Calu3 (cell line): ENCODE measurements at regions not wholly inside any gene's neighbourhood (a gene's known extent, or its start where the extent isn't known, plus 50 kb on each side); places are given as distances from the start of the nearest gene placed in this dataset.

Experiments used
- BruUV-seq: library from RNA; stranded (reverse); fragments of 400-500 nt; replicated peaks from 2 replicates; lab custom pipeline; 2021; lab: Mats Ljungman, UMichigan
- CTCF ChIA-PET: fragments of 300-600 bp; sonication (Branson Sonifier 250); formaldehyde crosslinking; loops from one replicate; lab custom pipeline; 2022; ENCODE audit warnings: antibody characterized with exemption; lab: Charles Lee
- DNase-seq: peaks from one replicate; pipeline ENCODE4 v3.0.0; 2022
- H3K27ac Mint-ChIP-seq: one replicate; pipeline ENCODE4 v1.8.0; 2022; ENCODE audit warnings: mixed read lengths; ENCODE audit not compliant: unreplicated experiment
- H3K27me3 Mint-ChIP-seq: one replicate; pipeline ENCODE4 v1.8.0; 2022; ENCODE audit warnings: mixed read lengths; ENCODE audit not compliant: unreplicated experiment
- H3K36me3 Mint-ChIP-seq: one replicate; pipeline ENCODE4 v1.8.0; 2022; ENCODE audit warnings: mild to moderate bottlenecking, moderate library complexity, mixed read lengths; ENCODE audit not compliant: insufficient read depth, unreplicated experiment
- H3K4me1 Mint-ChIP-seq: one replicate; pipeline ENCODE4 v1.8.0; 2022; ENCODE audit warnings: mild to moderate bottlenecking, low read depth, mixed read lengths; ENCODE audit not compliant: unreplicated experiment
- H3K4me3 Mint-ChIP-seq: one replicate; pipeline ENCODE4 v1.8.0; 2022; ENCODE audit warnings: mild to moderate bottlenecking, low read depth, moderate library complexity, mixed read lengths; ENCODE audit not compliant: unreplicated experiment
- H3K9me3 Mint-ChIP-seq: one replicate; pipeline ENCODE4 v1.8.0; 2022; ENCODE audit warnings: low read depth, mixed read lengths; ENCODE audit not compliant: unreplicated experiment
- intact Hi-C: fragments of 100-400 bp; cut with micrococcal nuclease; formaldehyde crosslinking; loops from one replicate; pipeline ENCODE4 v1.10.0; 2022; ENCODE audit not compliant: unreplicated experiment
- TF ChIP-seq, protein P1 (sequence below): fragments of 200-600 bp; IDR thresholded peaks from one replicate; pipeline ENCODE4 v1.8.0; 2022; ENCODE audit warnings: antibody characterized with exemption; ENCODE audit not compliant: unreplicated experiment

DNA sequence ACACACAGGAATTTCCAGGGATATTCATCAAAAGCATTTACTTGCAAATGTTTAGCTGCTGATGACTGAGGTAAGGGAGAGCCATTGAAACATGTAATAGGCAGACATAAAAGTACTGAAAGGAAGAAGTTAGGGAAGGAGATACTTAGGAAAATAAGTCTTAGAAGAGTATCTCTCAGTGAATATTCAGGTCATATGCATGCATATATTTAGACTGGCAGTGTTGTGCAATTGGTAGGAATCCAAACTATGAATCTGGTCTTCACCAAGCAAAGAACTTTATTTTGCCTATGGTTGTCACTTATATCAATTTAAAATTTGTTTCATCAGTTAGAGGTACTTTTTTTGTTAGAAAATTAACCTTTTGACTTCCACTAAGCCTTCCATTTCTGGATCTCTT is 1490.7 kb downstream of the SUCLG1 start:
- intact Hi-C loops = no loop called here
- Mint-ChIP-seq H3K9me3 (peaks cover 5% of the 10 kb centered on the region), H3K36me3 (no peaks in the 10 kb centered on the region), H3K27ac (no peak overlapping the region), H3K4me3 (no peak overlapping the region), H3K27me3 (no peaks in the 10 kb centered on the region), H3K4me1 (no peaks in the 10 kb centered on the region)
- TF ChIP-seq, protein P1, sequence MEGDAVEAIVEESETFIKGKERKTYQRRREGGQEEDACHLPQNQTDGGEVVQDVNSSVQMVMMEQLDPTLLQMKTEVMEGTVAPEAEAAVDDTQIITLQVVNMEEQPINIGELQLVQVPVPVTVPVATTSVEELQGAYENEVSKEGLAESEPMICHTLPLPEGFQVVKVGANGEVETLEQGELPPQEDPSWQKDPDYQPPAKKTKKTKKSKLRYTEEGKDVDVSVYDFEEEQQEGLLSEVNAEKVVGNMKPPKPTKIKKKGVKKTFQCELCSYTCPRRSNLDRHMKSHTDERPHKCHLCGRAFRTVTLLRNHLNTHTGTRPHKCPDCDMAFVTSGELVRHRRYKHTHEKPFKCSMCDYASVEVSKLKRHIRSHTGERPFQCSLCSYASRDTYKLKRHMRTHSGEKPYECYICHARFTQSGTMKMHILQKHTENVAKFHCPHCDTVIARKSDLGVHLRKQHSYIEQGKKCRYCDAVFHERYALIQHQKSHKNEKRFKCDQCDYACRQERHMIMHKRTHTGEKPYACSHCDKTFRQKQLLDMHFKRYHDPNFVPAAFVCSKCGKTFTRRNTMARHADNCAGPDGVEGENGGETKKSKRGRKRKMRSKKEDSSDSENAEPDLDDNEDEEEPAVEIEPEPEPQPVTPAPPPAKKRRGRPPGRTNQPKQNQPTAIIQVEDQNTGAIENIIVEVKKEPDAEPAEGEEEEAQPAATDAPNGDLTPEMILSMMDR = no peak
- no peak for DNase-seq
- no TSS peak for BruUV-seq
- CTCF ChIA-PET = no interaction called here

DNA sequence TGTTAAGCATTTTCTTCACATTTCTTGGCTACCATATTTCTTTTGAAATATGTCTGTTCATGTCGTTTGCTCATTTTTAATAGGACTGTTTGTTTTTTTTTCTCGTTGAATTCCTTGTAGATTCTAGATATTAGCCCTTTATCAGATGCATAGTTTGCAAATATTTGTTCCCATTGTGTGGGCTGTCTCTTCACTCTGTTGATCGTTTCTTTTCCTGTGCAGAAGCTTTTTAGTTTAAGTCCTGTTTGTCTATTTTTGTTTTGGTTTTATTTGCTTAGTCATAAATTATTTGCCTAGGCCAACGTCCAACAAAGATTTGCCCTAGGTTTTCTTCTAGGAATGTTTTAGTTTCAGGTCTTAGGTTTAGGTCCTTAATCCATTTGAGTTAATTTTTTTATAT is 1494.7 kb downstream of the SUCLG1 start:
- Mint-ChIP-seq H3K4me1 (no peaks in the 10 kb centered on the region), H3K27me3 (no peaks in the 10 kb centered on the region), H3K27ac (no peak overlapping the region), H3K9me3 (peaks cover 9% of the 10 kb centered on the region), H3K4me3 (no peak overlapping the region), H3K36me3 (no peaks in the 10 kb centered on the region)
- intact Hi-C loops = no loop called here
- no TSS peak for BruUV-seq
- TF ChIP-seq, protein P1 = no peak
- CTCF ChIA-PET = no interaction called here
- no peak for DNase-seq

DNA sequence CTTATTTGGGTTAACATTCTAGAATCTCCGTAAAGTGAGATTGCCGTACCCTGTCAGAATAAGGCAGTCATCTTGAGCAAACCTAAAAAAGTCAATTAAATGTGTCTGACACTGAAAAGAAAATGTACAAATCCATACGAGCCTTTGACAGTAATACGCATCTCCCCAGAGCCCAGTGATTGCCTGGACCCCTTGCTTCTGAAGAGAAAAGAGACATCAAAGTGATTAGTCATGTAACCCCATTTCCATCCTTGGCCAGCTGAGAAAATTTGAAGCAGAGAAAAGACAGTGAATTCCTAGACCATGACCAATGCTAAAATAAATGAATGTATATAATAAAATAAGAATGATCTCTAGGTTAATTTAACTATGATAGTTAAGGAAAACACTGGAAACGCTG is 1499.4 kb downstream of the SUCLG1 start:
- Mint-ChIP-seq H3K27ac (no peak overlapping the region), H3K27me3 (no peaks in the 10 kb centered on the region), H3K4me3 (no peak overlapping the region), H3K9me3 (peaks cover 7% of the 10 kb centered on the region), H3K36me3 (no peaks in the 10 kb centered on the region), H3K4me1 (no peaks in the 10 kb centered on the region)
- no peak for DNase-seq
- BruUV-seq = no TSS peak
- TF ChIP-seq, protein P1 = no peak
- intact Hi-C loops = no loop called here
- CTCF ChIA-PET = no interaction called here

DNA sequence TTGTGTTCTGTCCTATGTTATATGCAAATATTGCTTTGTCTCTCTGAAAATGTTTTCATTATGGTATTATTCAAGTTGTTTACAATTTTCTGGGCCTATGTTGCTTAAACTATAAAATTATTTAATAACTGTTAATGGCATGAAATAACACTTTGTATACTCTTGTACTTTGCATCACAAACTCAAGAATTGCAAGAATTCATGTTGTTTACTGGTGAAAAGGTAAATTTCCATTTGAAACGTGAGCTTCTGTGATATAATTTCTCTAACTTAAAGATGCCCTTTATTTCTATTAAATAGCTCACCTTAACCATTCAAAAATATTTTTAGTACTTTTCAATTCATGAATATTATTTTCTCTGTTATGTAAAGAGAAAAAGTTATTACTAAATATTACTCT is 1504.2 kb downstream of the SUCLG1 start:
- no peaks in the 10 kb centered on the region for H3K4me1 Mint-ChIP-seq
- H3K36me3 Mint-ChIP-seq = no peaks in the 10 kb centered on the region
- H3K9me3 Mint-ChIP-seq = peaks cover 4% of the 10 kb centered on the region
- no TSS peak for BruUV-seq
- H3K4me3 Mint-ChIP-seq = no peak overlapping the region
- no peak for DNase-seq
- H3K27ac Mint-ChIP-seq = no peak overlapping the region
- TF ChIP-seq, protein P1 = no peak
- intact Hi-C loops = no loop called here
- H3K27me3 Mint-ChIP-seq = no peaks in the 10 kb centered on the region
- CTCF ChIA-PET = no interaction called here
